HL-60 (cell line): ENCODE measurements at regions not wholly inside any gene's neighbourhood (a gene's known extent, or its start where the extent isn't known, plus 50 kb on each side); places are given as distances from the start of the nearest gene placed in this dataset.

ENCODE experiments used
- CTCF ChIP-seq: IDR thresholded peaks from one replicate; pipeline ENCODE4 v1.5.1; 2011; ENCODE audit warnings: low read length, control low read depth, inconsistent platforms; ENCODE audit not compliant: insufficient read depth
- GABPA ChIP-seq: IDR thresholded peaks from 2 replicates; pipeline ENCODE4 v1.6.1; 2012; ENCODE audit warnings: low read depth
- POLR2AphosphoS5 ChIP-seq: IDR thresholded peaks from 2 replicates; pipeline ENCODE4 v1.6.1; 2012; ENCODE audit warnings: low read depth
- REST ChIP-seq: IDR thresholded peaks from 2 replicates; pipeline ENCODE4 v1.6.1; 2012; ENCODE audit warnings: low read depth; ENCODE audit not compliant: insufficient replicate concordance
- SPI1 ChIP-seq: IDR thresholded peaks from 2 replicates; pipeline ENCODE4 v1.6.1; 2012; ENCODE audit warnings: low read depth, mild to moderate bottlenecking, borderline replicate concordance

- TF ChIP-seq POLR2AphosphoS5 (no peak), CTCF (no peak), REST (no peak), SPI1 (no peak), GABPA (no peak)
Measured at GRCh38 chr9:22278426-22278825, 168.2 kb upstream of the DMRTA1 start.
